Nucleus accumbens (tissue), 56 donors: ENCODE measurements at regions not wholly inside any gene's neighbourhood (a gene's known extent, or its start where the extent isn't known, plus 50 kb on each side); places are given as distances from the start of the nearest gene placed in this dataset.
A peak's percentile ranks its signal among the peaks of the same experiment; 100 is the strongest.

Experiments
- DNase-seq, 56 donors: peaks; one replicate each; lab custom pipeline; 2025; lab: John Stamatoyannopoulos, UW

- no peak for DNase-seq
Observed at GRCh38 chrX:69085151-69085550, 80.1 kb downstream of the PJA1 start.

GRCh38 chrX:69083801-69084200 is 81.5 kb downstream of the PJA1 start:
- no peak for DNase-seq

- DNase-seq, result no peak
Observed at GRCh38 chrX:69083361-69083760, 81.9 kb downstream of the PJA1 start.

- no peak for DNase-seq
Observed at GRCh38 chrX:69082753-69083150, 82.5 kb downstream of the PJA1 start.

- DNase-seq, result no peak
Observed at GRCh38 chrX:69082055-69082752, 83.0 kb downstream of the PJA1 start.

GRCh38 chrX:69080855-69081465 is 84.3 kb downstream of the PJA1 start:
- DNase-seq, result no peak

- DNase-seq, result no peak
Observed at GRCh38 chrX:69079268-69079667, 86.0 kb downstream of the PJA1 start.

GRCh38 chrX:69077895-69078455 is 87.3 kb downstream of the PJA1 start:
- no peak for DNase-seq

- DNase-seq, result no peak
Observed at GRCh38 chrX:69076088-69076487, 89.2 kb downstream of the PJA1 start.

- DNase-seq, result no peak
Observed at GRCh38 chrX:69074726-69075125, 90.5 kb downstream of the PJA1 start.

- no peak for DNase-seq
Observed at GRCh38 chrX:69073721-69074120, 91.5 kb downstream of the PJA1 start.

GRCh38 chrX:69073241-69073640 is 92.0 kb downstream of the PJA1 start:
- no peak for DNase-seq

- no peak for DNase-seq
Observed at GRCh38 chrX:69072486-69073006, 92.7 kb downstream of the PJA1 start.

- peak in 10 of 56 donors; percentile 0 to 27 (median 8) for DNase-seq
Observed at GRCh38 chrX:69070949-69071650, 94.2 kb downstream of the PJA1 start.

GRCh38 chrX:69069876-69070275 is 95.4 kb downstream of the PJA1 start:
- DNase-seq, result no peak

- no peak for DNase-seq
Observed at GRCh38 chrX:69069086-69069445, 96.2 kb downstream of the PJA1 start.

- no peak for DNase-seq
Observed at GRCh38 chrX:69068301-69069085, 96.8 kb downstream of the PJA1 start.

- DNase-seq, result no peak
Observed at GRCh38 chrX:69067841-69068240, 97.4 kb downstream of the PJA1 start.

GRCh38 chrX:69066966-69067525 is 98.2 kb downstream of the PJA1 start:
- DNase-seq, result no peak
